Neural progenitor cell (in vitro differentiated cells): ENCODE measurements at regions not wholly inside any gene's neighbourhood (a gene's known extent, or its start where the extent isn't known, plus 50 kb on each side); places are given as distances from the start of the nearest gene placed in this dataset.

Experiments used
- DNase-seq: peaks from one replicate; pipeline ENCODE4 v3.0.0-alpha.2; 2016; ENCODE audit warnings: low spot score
- H2AFZ ChIP-seq: fragments of 200-600 bp; sonication (generic); replicated peaks from 2 replicates; pipeline ENCODE4 v1.6.1; 2016; ENCODE audit warnings: antibody characterized with exemption
- H3F3A ChIP-seq: fragments of 200-600 bp; sonication (generic); 2 replicates; pipeline ENCODE4 v1.6.1; 2016; ENCODE audit warnings: antibody characterized with exemption, low read depth
- H3K27ac ChIP-seq: fragments of 200-600 bp; sonication (generic); 2 replicates; pipeline ENCODE4 v1.5.1; 2016; ENCODE audit warnings: mild to moderate bottlenecking
- H3K27me3 ChIP-seq: fragments of 200-600 bp; sonication (generic); 2 replicates; pipeline ENCODE4 v1.6.1; 2016; ENCODE audit warnings: mild to moderate bottlenecking, moderate library complexity
- H3K36me3 ChIP-seq: fragments of 200-600 bp; sonication (generic); 2 replicates; pipeline ENCODE4 v1.5.1; 2016
- H3K4me1 ChIP-seq: fragments of 200-600 bp; sonication (generic); 2 replicates; pipeline ENCODE4 v1.6.1; 2016; ENCODE audit warnings: mixed run types
- H3K4me2 ChIP-seq: fragments of 200-600 bp; sonication (generic); 2 replicates; pipeline ENCODE4 v1.6.1; 2016
- H3K4me3 ChIP-seq: fragments of 200-600 bp; sonication (generic); 2 replicates; pipeline ENCODE4 v1.5.1; 2016
- H3K79me2 ChIP-seq: fragments of 200-600 bp; sonication (generic); 2 replicates; pipeline ENCODE4 v1.6.1; 2016; ENCODE audit warnings: low read depth
- H3K9ac ChIP-seq: fragments of 200-600 bp; sonication (generic); 2 replicates; pipeline ENCODE4 v1.6.1; 2016
- H3K9me3 ChIP-seq: fragments of 200-600 bp; sonication (generic); 2 replicates; pipeline ENCODE4 v1.5.1; 2016; ENCODE audit warnings: low read depth
- H4K20me1 ChIP-seq: fragments of 200-600 bp; sonication (generic); 2 replicates; pipeline ENCODE4 v1.6.1; 2016; ENCODE audit warnings: low read depth
- H3K27ac Mint-ChIP-seq: 3 replicates; pipeline ENCODE4 v1.8.0; 2021; ENCODE audit warnings: mixed read lengths
- H3K27me3 Mint-ChIP-seq: 2 replicates; pipeline ENCODE4 v1.8.0; 2022; ENCODE audit warnings: low read depth, mild to moderate bottlenecking, inconsistent platforms, moderate library complexity, mixed read lengths; ENCODE audit not compliant: insufficient read depth
- H3K36me3 Mint-ChIP-seq: 3 replicates; pipeline ENCODE4 v1.8.0; 2021; ENCODE audit warnings: mixed read lengths
- H3K4me1 Mint-ChIP-seq: 3 replicates; pipeline ENCODE4 v1.8.0; 2021; ENCODE audit warnings: mixed read lengths
- H3K4me3 Mint-ChIP-seq: 3 replicates; pipeline ENCODE4 v1.8.0; 2021; ENCODE audit warnings: mild to moderate bottlenecking, moderate library complexity, mixed read lengths
- H3K9me3 Mint-ChIP-seq: 3 replicates; pipeline ENCODE4 v1.8.0; 2020; ENCODE audit warnings: mixed read lengths
- CTCF ChIP-seq: fragments of 200-600 bp; sonication (generic); IDR thresholded peaks from 2 replicates; pipeline ENCODE4 v1.5.1; 2017; ENCODE audit warnings: antibody characterized with exemption, mild to moderate bottlenecking
- EZH2 ChIP-seq: fragments of 200-600 bp; sonication (generic); IDR thresholded peaks from 2 replicates; pipeline ENCODE4 v1.6.1; 2017; ENCODE audit warnings: antibody characterized with exemption, mild to moderate bottlenecking, moderate library complexity
- EZH2phosphoT487 ChIP-seq: fragments of 200-600 bp; sonication (generic); IDR thresholded peaks from 2 replicates; pipeline ENCODE4 v1.6.1; 2017; ENCODE audit warnings: antibody characterized with exemption

DNA sequence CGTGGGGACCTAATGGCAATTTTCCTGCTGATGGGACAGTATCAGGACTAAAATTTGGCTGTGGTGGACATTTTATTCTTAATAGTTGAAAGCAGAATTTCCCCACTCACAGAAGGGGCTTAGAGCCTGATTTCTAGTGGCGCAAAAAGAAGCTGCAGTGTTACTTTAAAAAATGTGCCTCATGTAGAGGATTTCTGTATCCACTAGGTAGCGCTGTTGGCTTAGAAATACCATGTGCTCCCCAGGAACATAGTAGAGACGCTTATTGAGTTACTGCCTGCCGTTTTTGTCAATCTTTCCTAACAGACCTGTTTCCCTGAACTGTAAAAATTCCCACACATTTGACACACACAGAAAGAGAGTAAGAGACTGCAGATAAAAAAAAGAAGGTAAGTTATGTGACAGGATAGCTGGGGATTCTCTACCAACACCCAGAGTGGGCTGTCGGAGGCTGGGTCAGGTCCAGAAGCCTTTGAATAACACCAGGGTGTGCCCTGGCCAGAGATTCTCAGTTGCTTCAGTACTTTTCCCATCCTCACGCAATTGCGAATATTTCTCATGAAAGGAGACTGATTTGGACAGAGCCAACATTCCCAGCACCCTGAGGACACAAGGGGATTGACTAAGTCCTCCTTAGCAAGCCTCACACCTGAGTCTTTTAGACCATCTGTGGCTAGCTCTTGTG, 88.4 kb downstream of the ZXDA start:
- Mint-ChIP-seq H3K4me3 (no peak overlapping the region), H3K4me1 (no peaks in the 10 kb centered on the region), H3K27me3 (peaks cover 4% of the 10 kb centered on the region), H3K27ac (no peak overlapping the region), H3K9me3 (peaks cover 9% of the 10 kb centered on the region), H3K36me3 (no peaks in the 10 kb centered on the region)
- H3K79me2 ChIP-seq, result no peaks in the 10 kb centered on the region
- TF ChIP-seq CTCF, result peak; percentile 62
- no peak for TF ChIP-seq EZH2
- no peaks in the 10 kb centered on the region for H3K27me3 ChIP-seq
- no peaks in the 10 kb centered on the region for H3K4me1 ChIP-seq
- no peak overlapping the region for H3K4me2 ChIP-seq
- H2AFZ ChIP-seq, result no peak overlapping the region
- H4K20me1 ChIP-seq, result no peaks in the 10 kb centered on the region
- no peaks in the 10 kb centered on the region for H3F3A ChIP-seq
- no peak overlapping the region for H3K9ac ChIP-seq
- peak; percentile 54 for DNase-seq
- no peak overlapping the region for H3K4me3 ChIP-seq
- peaks cover 5% of the 10 kb centered on the region for H3K9me3 ChIP-seq
- H3K27ac ChIP-seq, result no peak overlapping the region
- no peaks in the 10 kb centered on the region for H3K36me3 ChIP-seq

- H3K4me2 ChIP-seq, result no peak overlapping the region
- no peaks in the 10 kb centered on the region for H3K4me1 ChIP-seq
- no peaks in the 10 kb centered on the region for H3K9me3 ChIP-seq
- H3K9ac ChIP-seq, result no peak overlapping the region
- no peaks in the 10 kb centered on the region for H3K27me3 ChIP-seq
- DNase-seq, result no peak
- H3F3A ChIP-seq, result no peaks in the 10 kb centered on the region
- H3K4me3 Mint-ChIP-seq, result no peak overlapping the region
- no peak overlapping the region for H3K27ac ChIP-seq
- H3K27ac Mint-ChIP-seq, result no peak overlapping the region
- H3K4me3 ChIP-seq, result no peak overlapping the region
- no peaks in the 10 kb centered on the region for H4K20me1 ChIP-seq
- H2AFZ ChIP-seq, result no peak overlapping the region
- no peaks in the 10 kb centered on the region for H3K36me3 ChIP-seq
- H3K27me3 Mint-ChIP-seq, result peaks cover 3% of the 10 kb centered on the region
- H3K4me1 Mint-ChIP-seq, result no peaks in the 10 kb centered on the region
- TF ChIP-seq EZH2, result no peak
- TF ChIP-seq CTCF, result peak; percentile 45
- no peaks in the 10 kb centered on the region for H3K36me3 Mint-ChIP-seq
- H3K79me2 ChIP-seq, result no peaks in the 10 kb centered on the region
- H3K9me3 Mint-ChIP-seq, result peaks cover 19% of the 10 kb centered on the region
Measured at GRCh38 chrX:57817302-57817701, 93.0 kb downstream of the ZXDA start.

GRCh38 chrX:57772637-57773036, 92.6 kb upstream of the NLRP2B start:
- H3K79me2 ChIP-seq, result no peaks in the 10 kb centered on the region
- no peak for DNase-seq
- H3K9me3 ChIP-seq, result no peaks in the 10 kb centered on the region
- Mint-ChIP-seq H3K27ac (no peak overlapping the region), H3K36me3 (no peaks in the 10 kb centered on the region), H3K4me3 (no peak overlapping the region), H3K27me3 (no peaks in the 10 kb centered on the region), H3K9me3 (peaks cover 11% of the 10 kb centered on the region), H3K4me1 (no peaks in the 10 kb centered on the region)
- H2AFZ ChIP-seq, result no peak overlapping the region
- H3K9ac ChIP-seq, result no peak overlapping the region
- no peaks in the 10 kb centered on the region for H3F3A ChIP-seq
- H3K27me3 ChIP-seq, result no peaks in the 10 kb centered on the region
- no peak overlapping the region for H3K4me2 ChIP-seq
- no peaks in the 10 kb centered on the region for H3K36me3 ChIP-seq
- no peak overlapping the region for H3K27ac ChIP-seq
- no peaks in the 10 kb centered on the region for H3K4me1 ChIP-seq
- H3K4me3 ChIP-seq, result no peak overlapping the region
- no peak for TF ChIP-seq CTCF
- TF ChIP-seq EZH2, result no peak
- TF ChIP-seq EZH2phosphoT487, result no peak
- H4K20me1 ChIP-seq, result no peaks in the 10 kb centered on the region
